MM.1S (cell line): ENCODE measurements at regions not wholly inside any gene's neighbourhood (a gene's known extent, or its start where the extent isn't known, plus 50 kb on each side); places are given as distances from the start of the nearest gene placed in this dataset.

Source experiments
- CTCF ChIP-seq: fragments of 300-600 bp; sonication (generic); IDR thresholded peaks from 2 replicates; pipeline ENCODE4 v1.5.1; 2016; ENCODE audit warnings: antibody characterized with exemption, low read length, mixed read lengths
- EZH2 ChIP-seq: fragments of 300-600 bp; sonication (generic); optimal IDR thresholded peaks from 2 replicates; pipeline ENCODE3; 2017; ENCODE audit warnings: low read depth, mild to moderate bottlenecking, antibody characterized with exemption, low read length, mixed read lengths
- EZH2phosphoT487 ChIP-seq: fragments of 300-600 bp; sonication (generic); IDR thresholded peaks from 2 replicates; pipeline ENCODE4 v1.6.1; 2018; ENCODE audit warnings: antibody characterized with exemption, low read length

GRCh38 chr1:115555446-115555845 is 86.3 kb upstream of the VANGL1 start:
- TF ChIP-seq EZH2phosphoT487 (no peak), CTCF (no peak), EZH2 (no peak)
